Body of pancreas (tissue), 4 donors: ENCODE measurements at regions not wholly inside any gene's neighbourhood (a gene's known extent, or its start where the extent isn't known, plus 50 kb on each side); places are given as distances from the start of the nearest gene placed in this dataset.

Source experiments
- ATAC-seq: fragments of 150-250 bp; one replicate; pipeline ENCODE4 v1.9.1; 2016
- DNase-seq, 4 donors: peaks; one replicate each; pipeline ENCODE4 v3.0.0-alpha.2; 2019
- H3K27ac ChIP-seq, 4 donors: fragments of 200-600 bp; sonication (generic); 1 replicate in 3 of 4; 2 replicates in 1 of 4; pipeline versions ENCODE4 v1.5.1 to v1.6.1; 2016 to 2019; ENCODE audit warnings: mild to moderate bottlenecking in 1 of 4, mixed read lengths in 1 of 4, moderate library complexity in 1 of 4
- H3K27me3 ChIP-seq, 2 donors: fragments of 200-600 bp; sonication (generic); one replicate each; pipeline ENCODE4 v1.6.0; 2016; ENCODE audit warnings: mild to moderate bottlenecking in 1 of 2
- H3K36me3 ChIP-seq, 2 donors: fragments of 200-600 bp; sonication (generic); replicated peaks in 1 of 2; 2 replicates each; pipeline ENCODE4 v1.5.1; 2016; ENCODE audit warnings: low read depth in 2 of 2; ENCODE audit not compliant: insufficient read depth in 1 of 2
- H3K4me1 ChIP-seq: fragments of 200-600 bp; sonication (generic); one replicate; pipeline ENCODE4 v1.6.0; 2016
- H3K4me3 ChIP-seq, 2 donors: fragments of 200-600 bp; sonication (generic); 1 replicate in 1 of 2; 2 replicates in 1 of 2; pipeline ENCODE4 v1.5.1; 2016 to 2019
- H3K9me3 ChIP-seq, 3 donors: fragments of 200-600 bp; sonication (generic); 1 replicate in 2 of 3; 2 replicates in 1 of 3; pipeline ENCODE4 v1.5.1; 2016
- POLR2A ChIP-seq, 3 donors: fragments of 450-650 bp; IDR thresholded peaks; one replicate each; pipeline ENCODE4 v1.6.1; 2016; ENCODE audit warnings: antibody characterized with exemption in 3 of 3, mild to moderate bottlenecking in 2 of 3
- WGBS, 2 donors: methylation state at CpG; one replicate each; pipeline ENCODE4 v1.1.5; 2017; 5-methylcytosine and 5-hydroxymethylcytosine counted together
- intact Hi-C: fragments of 100-400 bp; cut with DNase I; formaldehyde crosslinking; loops from one replicate; pipeline ENCODE4 v1.15.1; 2023
- TF ChIP-seq, protein P1 (sequence below), 7 experiments: fragments of 450-650 bp in 4 of 7; fragments of 200-600 bp in 3 of 7; sonication (generic) in 3 of 7; IDR thresholded peaks; one replicate each; pipeline ENCODE4 v1.5.1; 2016 to 2019; ENCODE audit warnings: antibody characterized with exemption in 7 of 7

DNA sequence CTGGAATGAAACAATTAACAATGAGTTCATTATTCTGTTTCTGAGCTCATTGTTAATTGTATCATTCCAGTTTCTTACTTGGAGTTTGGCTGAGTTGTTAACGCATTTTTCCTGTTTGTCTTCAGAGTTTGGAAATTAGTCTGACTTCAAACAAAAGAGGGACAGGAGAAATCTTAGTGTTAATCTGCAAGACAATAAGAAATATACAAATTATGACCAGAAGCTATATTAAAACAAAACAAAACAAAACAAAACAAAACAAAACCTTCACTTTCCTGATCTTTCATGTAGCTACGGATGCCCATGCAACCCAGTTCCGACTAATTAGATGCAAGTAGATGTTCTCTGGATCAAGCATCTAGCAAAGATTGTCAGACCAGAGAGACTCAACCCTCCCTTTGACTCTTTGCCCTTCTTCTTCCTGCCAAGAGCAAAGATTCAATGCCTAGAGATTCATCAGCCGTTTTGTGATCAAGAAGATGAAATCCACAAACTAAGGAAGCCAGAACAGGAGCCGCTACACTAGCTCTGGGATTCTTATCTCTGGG, 686.2 kb upstream of the FSHR start:
- H3K27ac ChIP-seq: no peak overlapping the region
- intact Hi-C loops: no loop called here
- WGBS, 2 donors: 58 to 60% methylated on average over 5 of the region's 5 CpGs
- DNase-seq: no peak
- no peaks in the 10 kb centered on the region for H3K27me3 ChIP-seq
- peaks cover 0 to 6% (median 0%) of the 10 kb centered on the region in 3 donors for H3K9me3 ChIP-seq
- TF ChIP-seq, protein P1, sequence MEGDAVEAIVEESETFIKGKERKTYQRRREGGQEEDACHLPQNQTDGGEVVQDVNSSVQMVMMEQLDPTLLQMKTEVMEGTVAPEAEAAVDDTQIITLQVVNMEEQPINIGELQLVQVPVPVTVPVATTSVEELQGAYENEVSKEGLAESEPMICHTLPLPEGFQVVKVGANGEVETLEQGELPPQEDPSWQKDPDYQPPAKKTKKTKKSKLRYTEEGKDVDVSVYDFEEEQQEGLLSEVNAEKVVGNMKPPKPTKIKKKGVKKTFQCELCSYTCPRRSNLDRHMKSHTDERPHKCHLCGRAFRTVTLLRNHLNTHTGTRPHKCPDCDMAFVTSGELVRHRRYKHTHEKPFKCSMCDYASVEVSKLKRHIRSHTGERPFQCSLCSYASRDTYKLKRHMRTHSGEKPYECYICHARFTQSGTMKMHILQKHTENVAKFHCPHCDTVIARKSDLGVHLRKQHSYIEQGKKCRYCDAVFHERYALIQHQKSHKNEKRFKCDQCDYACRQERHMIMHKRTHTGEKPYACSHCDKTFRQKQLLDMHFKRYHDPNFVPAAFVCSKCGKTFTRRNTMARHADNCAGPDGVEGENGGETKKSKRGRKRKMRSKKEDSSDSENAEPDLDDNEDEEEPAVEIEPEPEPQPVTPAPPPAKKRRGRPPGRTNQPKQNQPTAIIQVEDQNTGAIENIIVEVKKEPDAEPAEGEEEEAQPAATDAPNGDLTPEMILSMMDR (IDR thresholded peaks at IDR 0.05): no peak
- TF ChIP-seq POLR2A (IDR thresholded peaks at IDR 0.05): no peak
- ATAC-seq: no peak
- H3K4me1 ChIP-seq: no peaks in the 10 kb centered on the region
- no peak overlapping the region for H3K4me3 ChIP-seq
- no peaks in the 10 kb centered on the region for H3K36me3 ChIP-seq

DNA sequence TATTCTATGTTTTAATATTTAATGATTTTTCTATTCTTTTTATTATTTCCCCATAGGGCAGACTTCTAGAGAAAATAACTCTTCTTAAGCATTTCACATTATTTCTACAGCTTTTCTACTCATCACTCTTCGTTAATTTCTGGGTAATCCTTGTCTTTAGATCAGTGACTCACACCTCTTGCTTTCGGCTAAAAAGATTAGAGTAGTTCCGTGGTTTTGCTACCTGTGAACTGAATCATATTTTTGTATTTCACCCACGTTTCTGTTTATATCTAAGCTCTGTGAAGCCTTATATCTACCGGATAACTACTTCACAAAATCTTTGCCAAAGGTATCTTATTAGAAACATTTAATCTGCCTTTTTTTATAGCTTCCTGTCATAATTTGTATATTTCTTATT, 685.5 kb upstream of the FSHR start:
- Histone ChIP-seq H3K27ac (no peak overlapping the region), H3K27me3 (no peaks in the 10 kb centered on the region), H3K4me3 (no peak overlapping the region), H3K9me3 (peaks cover 0 to 6% (median 0%) of the 10 kb centered on the region in 3 donors), H3K4me1 (no peaks in the 10 kb centered on the region), H3K36me3 (no peaks in the 10 kb centered on the region)
- WGBS, 2 donors: 62 to 64% methylated on average over 5 of the region's 5 CpGs
- DNase-seq: no peak
- no peak for ATAC-seq
- no peak for TF ChIP-seq POLR2A (IDR thresholded peaks at IDR 0.05)
- intact Hi-C loops: no loop called here

- H3K9me3 ChIP-seq: no peaks in the 10 kb centered on the region
- no peaks in the 10 kb centered on the region for H3K4me1 ChIP-seq
- WGBS, 2 donors: 15 to 20% methylated on average over 7 of the region's 7 CpGs
- no peaks in the 10 kb centered on the region for H3K27me3 ChIP-seq
- DNase-seq (no peak), ATAC-seq (no peak)
- no peak overlapping the region for H3K27ac ChIP-seq
- TF ChIP-seq POLR2A (IDR thresholded peaks at IDR 0.05): no peak
- TF ChIP-seq, protein P1 (IDR thresholded peaks at IDR 0.05): no peak
- H3K36me3 ChIP-seq: no peaks in the 10 kb centered on the region
- intact Hi-C loops: no loop called here
- H3K4me3 ChIP-seq: no peak overlapping the region
Measured at GRCh38 chr2:49837561-49838293, 683.4 kb upstream of the FSHR start.

- WGBS, 2 donors: 59 to 64% methylated on average over 3 of the region's 3 CpGs
- no peaks in the 10 kb centered on the region for H3K9me3 ChIP-seq
- H3K27ac ChIP-seq: no peak overlapping the region
- ATAC-seq (no peak), DNase-seq (no peak)
- intact Hi-C loops: no loop called here
- no peak overlapping the region for H3K4me3 ChIP-seq
- no peaks in the 10 kb centered on the region for H3K27me3 ChIP-seq
- no peaks in the 10 kb centered on the region for H3K4me1 ChIP-seq
- no peaks in the 10 kb centered on the region for H3K36me3 ChIP-seq
- TF ChIP-seq POLR2A (IDR thresholded peaks at IDR 0.05): no peak
- TF ChIP-seq, protein P1 (IDR thresholded peaks at IDR 0.05): no peak
Measured at GRCh38 chr2:49836017-49836416, 681.7 kb upstream of the FSHR start.

- no peaks in the 10 kb centered on the region for H3K27me3 ChIP-seq
- DNase-seq (no peak), ATAC-seq (no peak)
- H3K9me3 ChIP-seq: no peaks in the 10 kb centered on the region
- intact Hi-C loops: no loop called here
- no peak overlapping the region for H3K27ac ChIP-seq
- H3K36me3 ChIP-seq: no peaks in the 10 kb centered on the region
- H3K4me1 ChIP-seq: no peaks in the 10 kb centered on the region
- no peak overlapping the region for H3K4me3 ChIP-seq
- TF ChIP-seq POLR2A (IDR thresholded peaks at IDR 0.05): no peak
- TF ChIP-seq, protein P1 (IDR thresholded peaks at IDR 0.05): no peak
- WGBS, 2 donors: 59 to 80% methylated on average over 1 of the region's 1 CpG
Measured at GRCh38 chr2:49834433-49834832, 680.1 kb upstream of the FSHR start.
